ENCODE measurements at regions not wholly inside any gene's neighbourhood (a gene's known extent, or its start where the extent isn't known, plus 50 kb on each side); places are given as distances from the start of the nearest gene placed in this dataset.
A peak's percentile ranks its signal among the peaks of the same experiment; 100 is the strongest.

- no peaks in the 10 kb centered on the region for H3K9me3 Mint-ChIP-seq
- H3K4me1 Mint-ChIP-seq, result peaks cover 9% of the 10 kb centered on the region
- no peak overlapping the region for H3K4me3 Mint-ChIP-seq
- no peak overlapping the region for H3K27ac Mint-ChIP-seq
- no peaks in the 10 kb centered on the region for H3K36me3 Mint-ChIP-seq (ENCODE audit: low read depth)
- no peak for TF ChIP-seq CTCF (IDR thresholded peaks at IDR 0.05; ENCODE audit: unreplicated experiment in 3 of 3)
- peaks cover 7% of the 10 kb centered on the region for H3K27me3 Mint-ChIP-seq (ENCODE audit: low read depth)
Observed at GRCh38 chr2:146748046-146748445, 1096.8 kb upstream of the ACVR2A start.

- no peaks in the 10 kb centered on the region for H3K36me3 Mint-ChIP-seq (ENCODE audit: low read depth)
- H3K4me3 Mint-ChIP-seq, result no peak overlapping the region
- TF ChIP-seq CTCF (IDR thresholded peaks at IDR 0.05; ENCODE audit: unreplicated experiment in 3 of 3), result no peak
- peaks cover 4% of the 10 kb centered on the region for H3K27me3 Mint-ChIP-seq (ENCODE audit: low read depth)
- H3K4me1 Mint-ChIP-seq, result no peaks in the 10 kb centered on the region
- H3K9me3 Mint-ChIP-seq, result no peaks in the 10 kb centered on the region
- no peak overlapping the region for H3K27ac Mint-ChIP-seq
Observed at GRCh38 chr2:146741260-146741659, 1103.6 kb upstream of the ACVR2A start.

GRCh38 chr2:146734821-146735190, 1110.0 kb upstream of the ACVR2A start:
- Mint-ChIP-seq H3K4me1 (peaks cover 7% of the 10 kb centered on the region), H3K4me3 (no peak overlapping the region), H3K27ac (no peak overlapping the region), H3K27me3 (ENCODE audit: low read depth) (no peaks in the 10 kb centered on the region), H3K36me3 (ENCODE audit: low read depth) (no peaks in the 10 kb centered on the region), H3K9me3 (no peaks in the 10 kb centered on the region)
- TF ChIP-seq CTCF (IDR thresholded peaks at IDR 0.05; ENCODE audit: unreplicated experiment in 3 of 3), result no peak

- Mint-ChIP-seq H3K4me1 (peaks cover 7% of the 10 kb centered on the region), H3K27ac (no peak overlapping the region), H3K36me3 (ENCODE audit: low read depth) (no peaks in the 10 kb centered on the region), H3K4me3 (no peak overlapping the region), H3K27me3 (ENCODE audit: low read depth) (no peaks in the 10 kb centered on the region), H3K9me3 (no peaks in the 10 kb centered on the region)
- peak; percentile 63 to 81 (median 72) for TF ChIP-seq CTCF (IDR thresholded peaks at IDR 0.05; ENCODE audit: unreplicated experiment in 3 of 3)
Observed at GRCh38 chr2:146734042-146734820, 1110.6 kb upstream of the ACVR2A start.

- Mint-ChIP-seq H3K27ac (no peak overlapping the region), H3K4me3 (no peak overlapping the region)
- TF ChIP-seq CTCF (IDR thresholded peaks at IDR 0.05; ENCODE audit: unreplicated experiment in 3 of 3), result no peak
Observed at GRCh38 chr2:146730882-146731281, 1113.9 kb upstream of the ACVR2A start.

GRCh38 chr2:146721486-146721885, 1123.3 kb upstream of the ACVR2A start:
- H3K9me3 Mint-ChIP-seq, result peaks cover 7% of the 10 kb centered on the region
- H3K36me3 Mint-ChIP-seq (ENCODE audit: low read depth), result no peaks in the 10 kb centered on the region
- TF ChIP-seq CTCF (IDR thresholded peaks at IDR 0.05; ENCODE audit: unreplicated experiment in 3 of 3), result no peak

More at GRCh38 chr2:146730882-146731281, 1113.9 kb upstream of the ACVR2A start:
- Mint-ChIP-seq H3K9me3 (no peaks in the 10 kb centered on the region), H3K4me1 (peaks cover 11% of the 10 kb centered on the region), H3K27me3 (ENCODE audit: low read depth) (no peaks in the 10 kb centered on the region), H3K36me3 (ENCODE audit: low read depth) (no peaks in the 10 kb centered on the region)

More at GRCh38 chr2:146721486-146721885, 1123.3 kb upstream of the ACVR2A start:
- no peak overlapping the region for H3K27ac Mint-ChIP-seq
- no peak overlapping the region for H3K4me3 Mint-ChIP-seq
- no peaks in the 10 kb centered on the region for H3K4me1 Mint-ChIP-seq
- no peaks in the 10 kb centered on the region for H3K27me3 Mint-ChIP-seq (ENCODE audit: low read depth)
